HG03439 (cell line): ENCODE measurements at regions not wholly inside any gene's neighbourhood (a gene's known extent, or its start where the extent isn't known, plus 50 kb on each side); places are given as distances from the start of the nearest gene placed in this dataset.
"Not testable (repeated sequence)": the region's sequence is repeated elsewhere in the genome, so short reads cannot be mapped to it uniquely, and the experiment has no call there.

Experiments used
- ATAC-seq: cut with Tn5 transposase; IDR thresholded peaks from one replicate; pipeline ENCODE4 v1.9.1; 2021; ENCODE audit warnings: mild to moderate bottlenecking, moderate library complexity; ENCODE audit not compliant: unreplicated experiment

DNA sequence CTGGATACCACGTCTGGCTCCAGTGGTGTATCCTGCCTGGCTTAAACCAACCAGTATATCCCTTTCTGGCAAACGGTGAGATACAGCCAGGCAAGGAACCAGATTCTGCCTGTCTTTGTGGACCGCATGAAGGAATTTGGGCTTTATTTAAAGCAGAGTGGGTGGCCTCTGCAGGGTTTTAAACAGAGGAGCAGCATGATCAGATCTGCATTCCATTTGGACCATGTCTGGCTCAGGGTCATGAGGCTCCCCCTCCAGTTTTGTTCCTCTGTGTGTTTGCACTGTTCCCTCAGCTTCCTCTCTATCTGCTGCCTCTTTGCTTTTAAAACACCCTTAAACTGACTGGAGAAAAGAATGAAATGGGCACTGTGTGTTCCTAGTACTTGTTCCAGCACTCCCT, 195.0 kb downstream of the GIPC2 start:
- no peak for ATAC-seq

DNA sequence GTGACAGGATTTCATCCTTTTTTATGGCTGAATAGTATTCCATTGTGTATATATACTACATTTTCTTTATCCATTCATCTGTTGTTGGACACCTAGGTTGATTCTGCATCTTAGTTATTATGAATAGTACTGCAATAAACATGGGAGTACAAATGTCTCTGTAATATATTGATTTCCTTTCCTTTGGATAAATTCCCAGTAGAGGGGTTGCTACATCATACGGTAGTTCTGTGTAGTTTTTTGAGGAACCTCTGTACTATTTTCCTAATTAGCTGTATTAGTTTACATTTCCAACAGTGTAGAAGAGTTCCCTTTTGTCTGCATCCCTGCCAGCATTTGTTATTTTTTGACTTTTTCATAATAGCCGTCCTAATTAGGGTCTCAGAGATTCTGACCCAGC, 201.3 kb downstream of the GIPC2 start:
- ATAC-seq: no peak

DNA sequence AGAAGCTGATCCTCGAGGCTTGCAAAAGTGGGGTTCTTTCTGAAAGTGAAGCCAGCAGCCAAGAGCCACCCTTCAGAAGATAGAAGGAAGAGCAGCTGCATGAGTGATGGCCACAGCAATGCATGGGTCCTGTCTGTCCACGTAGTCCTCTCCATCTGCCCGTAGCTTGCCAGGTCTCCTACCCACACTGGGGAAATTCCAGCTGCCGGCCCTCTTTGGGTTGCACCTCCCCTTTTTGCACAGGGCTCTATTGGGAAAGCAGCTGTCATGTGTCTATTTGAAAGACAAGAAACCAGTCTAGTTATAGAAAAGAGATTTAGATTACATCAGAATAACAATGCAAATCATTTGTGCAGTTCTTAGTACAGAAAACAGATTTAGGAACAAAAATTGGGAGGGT, 204.4 kb downstream of the GIPC2 start:
- no peak for ATAC-seq

DNA sequence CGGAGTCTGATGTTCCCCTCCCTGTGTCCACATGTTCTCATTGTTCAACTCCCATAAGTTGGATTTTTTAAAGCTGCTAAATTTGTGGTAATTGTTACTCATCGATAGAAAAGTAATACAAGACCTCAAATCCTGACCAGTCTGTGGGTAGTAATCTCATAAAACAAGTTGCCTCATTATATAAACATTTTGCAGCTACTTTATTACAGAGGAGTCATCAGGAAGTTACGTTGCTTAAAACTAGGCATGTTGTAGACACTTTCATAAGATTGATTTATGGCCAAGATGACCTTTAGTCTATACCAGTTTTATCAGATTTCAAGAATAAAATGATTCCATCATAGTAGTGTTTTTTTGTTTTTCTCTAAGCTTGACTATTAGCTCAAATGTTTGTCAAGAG, 208.8 kb downstream of the GIPC2 start:
- ATAC-seq: no peak

GRCh38 chr1:78255383-78255782, 209.6 kb downstream of the GIPC2 start:
- ATAC-seq: no peak

- ATAC-seq: no peak
These were observed 210.1 kb downstream of the GIPC2 start for GRCh38 chr1:78255846-78256245.

DNA sequence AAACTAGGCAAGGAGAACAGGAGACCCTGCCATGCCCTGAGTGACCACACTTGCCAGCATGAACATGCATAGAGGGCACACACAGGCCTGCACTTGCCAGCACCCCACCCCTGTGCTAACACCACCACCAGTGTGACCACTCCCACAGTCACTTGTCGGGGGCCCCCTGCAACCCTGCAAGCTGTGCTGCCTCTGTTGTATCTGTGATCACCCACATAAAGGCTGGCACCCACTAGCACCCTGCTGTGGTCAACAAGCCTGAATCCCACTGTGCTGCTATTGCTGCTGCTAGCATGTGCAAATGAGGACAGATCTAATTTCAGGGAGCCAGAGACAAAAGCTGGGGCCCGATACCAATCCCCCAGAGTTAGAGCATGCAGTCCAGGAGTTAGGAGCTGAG, 217.7 kb downstream of the GIPC2 start:
- no peak for ATAC-seq

- ATAC-seq: no peak
These were observed 218.2 kb downstream of the GIPC2 start for GRCh38 chr1:78263946-78264345.

DNA sequence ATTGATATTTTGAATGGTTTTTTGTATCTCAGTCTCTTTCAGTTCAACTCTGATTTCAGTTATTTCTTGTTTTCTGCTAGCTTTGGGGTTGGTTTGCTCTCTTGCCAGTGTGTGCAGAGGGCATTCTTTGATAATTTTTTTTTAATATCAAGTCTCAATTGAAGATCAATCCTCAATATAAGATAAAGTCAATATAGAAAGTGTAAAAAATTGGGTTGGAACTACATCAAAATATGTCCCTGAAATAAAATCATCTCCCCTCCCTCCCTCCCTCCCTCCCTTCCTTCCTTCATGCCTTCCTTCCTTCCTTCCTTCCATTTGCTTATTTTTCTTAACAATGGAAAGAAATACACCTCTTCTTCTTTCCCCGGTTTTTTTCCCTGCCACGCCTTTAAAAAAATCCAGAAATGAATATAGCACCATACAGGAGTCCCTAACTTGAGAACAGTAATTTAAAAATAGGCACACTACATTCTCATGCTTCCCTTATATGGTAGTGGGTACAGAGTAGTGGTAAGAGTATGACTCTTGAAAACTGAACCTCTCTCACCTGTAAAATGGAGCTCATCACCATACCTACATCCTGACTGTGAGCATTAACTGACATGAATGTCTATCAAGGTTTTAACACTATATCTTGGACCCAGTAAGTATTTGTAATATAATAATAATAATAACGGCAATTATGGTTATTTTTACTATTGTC, 221.9 kb downstream of the GIPC2 start:
- ATAC-seq: no peak

DNA sequence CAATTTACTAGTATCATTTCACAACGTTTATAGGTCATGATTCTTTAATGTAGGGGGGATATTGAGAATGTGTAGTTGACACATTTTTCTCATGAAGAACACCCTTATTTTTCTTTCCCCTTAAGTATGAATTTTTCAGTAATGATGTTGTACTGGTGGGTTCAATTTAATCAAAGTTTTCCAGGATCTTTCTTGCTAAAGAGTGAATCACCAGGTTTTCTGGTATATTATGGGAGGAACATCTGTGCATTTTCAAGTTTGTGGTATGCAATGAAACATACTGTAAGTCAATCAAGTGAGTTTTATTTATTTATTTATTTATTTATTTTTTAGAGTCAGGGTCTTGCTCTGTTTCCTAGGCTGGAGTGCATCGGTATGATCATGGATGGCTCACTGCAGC, 221.2 kb upstream of the PTGFR start:
- no peak for ATAC-seq

- not testable (repeated sequence) for ATAC-seq
These were observed 219.4 kb upstream of the PTGFR start for GRCh38 chr1:78271423-78271822.

DNA sequence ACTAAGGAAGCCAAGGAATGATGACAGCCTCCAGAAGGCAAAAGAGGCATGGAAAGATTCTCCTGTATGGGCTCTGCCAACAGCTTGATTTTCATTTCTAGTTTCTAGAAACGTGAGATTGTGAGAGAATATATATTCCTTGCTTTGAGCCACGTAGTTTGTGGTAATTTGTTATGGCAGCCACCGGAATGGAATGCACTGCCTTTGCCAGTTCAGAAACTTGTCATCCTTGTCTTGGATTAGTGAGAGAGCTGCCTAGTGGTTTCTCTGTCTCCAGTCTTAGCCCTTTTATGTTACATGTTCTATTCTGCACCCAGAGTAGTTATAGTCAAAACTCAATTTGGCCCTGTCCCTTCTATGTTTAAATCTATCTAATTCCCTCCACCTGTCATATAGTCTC, 216.0 kb upstream of the PTGFR start:
- no peak for ATAC-seq

- ATAC-seq: no peak
These were observed 215.3 kb upstream of the PTGFR start for GRCh38 chr1:78275456-78275855.

GRCh38 chr1:78275906-78276685, 214.7 kb upstream of the PTGFR start:
- no peak for ATAC-seq

GRCh38 chr1:78277253-78277652, 213.5 kb upstream of the PTGFR start:
- no peak for ATAC-seq

DNA sequence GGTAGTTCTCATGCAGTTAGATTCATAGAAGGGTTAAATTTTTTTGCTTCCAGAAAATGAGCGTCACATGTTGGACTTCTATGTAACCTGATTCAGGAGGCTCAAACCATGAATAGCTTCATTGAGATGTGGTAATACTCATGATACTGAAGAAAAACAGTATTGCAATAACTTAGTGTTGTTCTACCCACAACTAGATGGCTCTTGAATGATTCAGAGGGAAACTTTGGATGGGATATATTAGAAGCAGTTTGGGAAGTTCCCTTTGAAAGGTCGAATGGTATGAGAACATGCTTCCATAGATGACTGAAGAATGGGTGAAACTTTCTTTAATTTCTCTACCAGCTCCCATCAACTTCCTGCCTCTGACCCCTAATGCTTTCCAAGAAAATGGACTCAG, 211.7 kb upstream of the PTGFR start:
- no peak for ATAC-seq

- ATAC-seq: no peak
These were observed 210.1 kb upstream of the PTGFR start for GRCh38 chr1:78280626-78281025.

- no peak for ATAC-seq
These were observed 209.2 kb upstream of the PTGFR start for GRCh38 chr1:78281580-78281979.

- ATAC-seq: no peak
These were observed 207.1 kb upstream of the PTGFR start for GRCh38 chr1:78283691-78284090.

GRCh38 chr1:78284354-78284753, 206.4 kb upstream of the PTGFR start:
- no peak for ATAC-seq

- no peak for ATAC-seq
These were observed 204.1 kb upstream of the PTGFR start for GRCh38 chr1:78286686-78287085.

DNA sequence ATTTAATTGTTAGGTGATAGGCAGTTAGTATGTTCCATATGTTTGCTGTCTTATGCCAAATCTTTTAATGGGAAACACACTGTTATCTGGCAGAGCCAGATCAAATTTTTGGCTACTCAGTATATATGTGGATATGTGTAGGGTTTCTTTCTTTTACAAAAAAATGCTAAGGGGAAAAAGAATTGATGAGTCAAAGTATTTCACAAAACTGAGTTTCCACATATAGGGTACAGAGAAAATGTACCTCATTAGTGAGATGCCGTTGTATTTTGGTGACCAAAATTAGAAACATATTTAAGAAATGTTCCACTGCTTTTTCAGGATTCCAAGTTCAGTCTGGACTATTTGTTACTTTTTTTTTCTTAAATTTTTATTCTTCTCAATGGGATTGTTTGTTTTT, 201.2 kb upstream of the PTGFR start:
- no peak for ATAC-seq

- ATAC-seq: no peak
These were observed 199.4 kb upstream of the PTGFR start for GRCh38 chr1:78291418-78291817.
